Fibroblast of the aortic adventitia (primary cell): ENCODE measurements at regions not wholly inside any gene's neighbourhood (a gene's known extent, or its start where the extent isn't known, plus 50 kb on each side); places are given as distances from the start of the nearest gene placed in this dataset.

Experiments
- DNase-seq: peaks from one replicate; pipeline ENCODE4 v3.0.0-alpha.2; 2010; ENCODE audit warnings: low read depth
- H3K4me3 ChIP-seq: 2 replicates; pipeline ENCODE4 v1.5.1; 2011; ENCODE audit warnings: low read depth, mild to moderate bottlenecking, control low read depth, low read length, moderate library complexity
- TF ChIP-seq, protein P1 (sequence below): IDR thresholded peaks from 2 replicates; pipeline ENCODE4 v1.5.1; 2011; ENCODE audit warnings: mild to moderate bottlenecking, low read length, control low read depth, inconsistent platforms; ENCODE audit not compliant: insufficient read depth

DNA sequence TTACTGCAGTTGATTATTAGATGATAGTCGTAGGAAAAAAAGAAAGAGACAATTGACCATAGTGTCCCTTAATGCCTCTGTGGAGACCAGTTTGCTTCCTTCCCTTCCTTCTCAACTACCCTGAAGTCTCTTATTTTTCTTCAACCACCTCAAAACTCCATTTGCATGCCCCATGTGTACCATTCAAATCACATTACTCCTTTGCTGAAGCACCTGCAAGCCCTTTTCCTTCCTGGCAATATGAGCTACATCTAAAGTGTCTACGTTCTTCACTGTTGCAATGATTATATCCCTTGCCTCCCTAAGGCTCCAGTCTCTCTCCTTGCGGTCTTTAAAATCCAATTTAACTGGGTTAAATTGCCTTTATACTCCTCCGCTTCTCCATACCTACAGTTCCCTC, 867.4 kb upstream of the API5 start:
- TF ChIP-seq, protein P1, sequence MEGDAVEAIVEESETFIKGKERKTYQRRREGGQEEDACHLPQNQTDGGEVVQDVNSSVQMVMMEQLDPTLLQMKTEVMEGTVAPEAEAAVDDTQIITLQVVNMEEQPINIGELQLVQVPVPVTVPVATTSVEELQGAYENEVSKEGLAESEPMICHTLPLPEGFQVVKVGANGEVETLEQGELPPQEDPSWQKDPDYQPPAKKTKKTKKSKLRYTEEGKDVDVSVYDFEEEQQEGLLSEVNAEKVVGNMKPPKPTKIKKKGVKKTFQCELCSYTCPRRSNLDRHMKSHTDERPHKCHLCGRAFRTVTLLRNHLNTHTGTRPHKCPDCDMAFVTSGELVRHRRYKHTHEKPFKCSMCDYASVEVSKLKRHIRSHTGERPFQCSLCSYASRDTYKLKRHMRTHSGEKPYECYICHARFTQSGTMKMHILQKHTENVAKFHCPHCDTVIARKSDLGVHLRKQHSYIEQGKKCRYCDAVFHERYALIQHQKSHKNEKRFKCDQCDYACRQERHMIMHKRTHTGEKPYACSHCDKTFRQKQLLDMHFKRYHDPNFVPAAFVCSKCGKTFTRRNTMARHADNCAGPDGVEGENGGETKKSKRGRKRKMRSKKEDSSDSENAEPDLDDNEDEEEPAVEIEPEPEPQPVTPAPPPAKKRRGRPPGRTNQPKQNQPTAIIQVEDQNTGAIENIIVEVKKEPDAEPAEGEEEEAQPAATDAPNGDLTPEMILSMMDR = no peak
- DNase-seq = no peak

DNA sequence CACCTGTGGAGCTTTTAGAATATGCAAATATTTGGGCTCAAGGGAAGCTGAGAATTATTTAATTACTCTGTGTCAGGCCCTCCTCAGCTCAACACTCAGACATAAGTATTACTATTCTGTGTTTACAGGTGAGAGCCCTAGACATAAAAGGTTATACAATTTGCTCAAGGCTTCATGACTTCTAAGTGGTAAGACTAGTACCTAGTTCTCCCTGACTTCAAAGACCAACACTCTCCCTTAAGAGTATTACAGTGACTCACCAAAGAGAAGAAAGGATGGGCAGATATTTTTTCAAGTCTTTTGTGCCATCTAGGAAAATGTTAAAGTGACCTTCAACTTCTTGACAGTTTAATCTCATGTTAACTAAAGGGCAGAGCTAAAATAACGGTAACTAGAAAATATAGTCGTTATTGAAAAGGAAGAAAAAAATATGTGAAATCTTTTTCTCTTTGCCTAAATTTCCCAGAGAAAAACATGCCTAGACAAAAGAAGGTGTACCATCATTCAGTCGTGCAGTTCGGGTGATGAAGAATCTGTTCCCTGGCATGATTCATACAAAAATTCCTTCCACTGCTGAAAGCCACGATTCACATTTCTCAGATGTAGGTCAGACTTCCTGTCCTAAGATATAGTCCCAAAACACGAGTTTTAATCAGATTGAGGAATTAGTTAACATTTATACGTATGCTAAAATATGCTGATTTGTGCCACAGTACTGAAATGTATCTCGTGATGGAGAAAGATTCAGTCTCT, 849.1 kb upstream of the API5 start:
- no peak overlapping the region for H3K4me3 ChIP-seq
- DNase-seq = peak; percentile 10
- TF ChIP-seq, protein P1 = no peak

More for the DNA sequence above, 867.4 kb upstream of the API5 start:
- H3K4me3 ChIP-seq = no peak overlapping the region

DNA sequence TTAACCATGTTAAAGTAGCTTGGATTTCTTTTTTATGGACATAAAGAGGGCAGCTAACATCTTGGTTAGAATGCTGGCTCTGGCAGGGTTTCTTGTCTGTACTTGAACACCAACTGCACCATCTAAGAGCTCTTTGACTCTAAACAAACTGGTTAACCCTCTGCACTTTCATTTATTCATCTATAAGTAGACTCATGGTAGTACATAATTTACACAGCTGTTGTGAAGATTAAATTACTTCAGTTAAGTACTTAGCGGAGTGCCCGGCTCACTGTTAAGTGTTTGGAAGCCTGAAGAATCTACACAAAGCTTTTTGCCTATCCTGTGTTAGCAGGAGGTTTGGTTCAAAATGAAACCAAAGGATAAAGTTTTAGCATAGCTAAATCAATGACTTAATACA, 846.2 kb upstream of the API5 start:
- H3K4me3 ChIP-seq = no peak overlapping the region
- no peak for DNase-seq

DNA sequence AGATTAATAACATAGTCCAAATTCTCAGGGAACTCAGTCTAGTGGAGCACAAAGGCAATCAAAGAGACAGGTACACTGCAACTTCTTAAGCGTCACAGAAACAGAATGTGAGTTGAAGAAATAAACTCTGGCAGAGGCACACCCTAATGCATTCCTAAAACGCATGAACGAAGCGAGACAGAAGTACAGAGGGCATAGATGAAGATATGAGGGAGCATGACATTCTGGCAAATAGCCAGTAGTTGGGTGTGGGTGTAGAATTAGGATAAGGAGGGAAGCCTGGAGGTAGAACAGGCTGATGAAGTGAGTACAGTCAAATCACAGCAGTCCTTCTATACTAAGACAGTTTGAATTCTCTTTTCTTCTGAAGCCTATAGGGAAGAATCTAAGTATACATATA, 838.7 kb upstream of the API5 start:
- H3K4me3 ChIP-seq = no peak overlapping the region
- no peak for DNase-seq
- TF ChIP-seq, protein P1 = no peak

More for the DNA sequence above, 846.2 kb upstream of the API5 start:
- TF ChIP-seq, protein P1 = no peak

DNA sequence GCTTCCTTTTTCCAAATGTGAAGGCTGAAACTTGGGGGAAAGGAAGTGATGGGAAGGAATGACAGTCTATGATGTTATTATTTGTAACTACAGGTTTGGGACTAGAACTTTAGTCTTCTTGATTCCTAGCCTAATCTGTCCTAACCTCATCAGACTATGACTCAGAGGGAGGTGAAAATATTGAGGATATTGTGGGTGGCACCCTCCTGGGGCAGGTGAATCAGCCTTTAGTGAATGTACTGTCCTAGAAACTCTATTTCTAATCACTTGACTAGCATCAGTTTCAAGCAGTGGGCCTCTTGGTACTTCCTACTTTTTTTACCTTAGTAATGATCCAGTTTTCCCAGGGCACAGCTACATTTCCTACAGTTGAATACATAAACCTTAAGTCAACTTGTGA, 829.0 kb upstream of the API5 start:
- H3K4me3 ChIP-seq = no peak overlapping the region
- TF ChIP-seq, protein P1 = no peak
- no peak for DNase-seq

DNA sequence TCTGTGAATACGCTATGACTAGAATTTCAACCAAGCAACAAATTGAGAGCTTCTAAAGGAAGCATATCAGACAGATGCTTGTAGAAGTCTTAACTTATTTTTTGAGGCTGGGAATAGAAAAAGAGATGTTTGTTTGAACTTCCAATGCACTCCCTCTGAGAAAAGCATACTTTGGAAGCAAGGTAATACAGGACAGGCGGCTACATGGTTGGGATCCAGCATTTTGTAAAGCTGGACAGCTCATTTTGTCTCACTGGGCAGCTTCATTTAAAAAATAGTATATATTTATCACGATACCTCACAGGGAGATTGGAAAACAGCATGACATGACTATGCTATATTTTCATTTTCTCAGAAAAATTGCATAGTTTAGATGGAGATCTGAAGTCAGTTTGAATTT, 821.3 kb upstream of the API5 start:
- no peak overlapping the region for H3K4me3 ChIP-seq
- TF ChIP-seq, protein P1 = no peak
- no peak for DNase-seq

DNA sequence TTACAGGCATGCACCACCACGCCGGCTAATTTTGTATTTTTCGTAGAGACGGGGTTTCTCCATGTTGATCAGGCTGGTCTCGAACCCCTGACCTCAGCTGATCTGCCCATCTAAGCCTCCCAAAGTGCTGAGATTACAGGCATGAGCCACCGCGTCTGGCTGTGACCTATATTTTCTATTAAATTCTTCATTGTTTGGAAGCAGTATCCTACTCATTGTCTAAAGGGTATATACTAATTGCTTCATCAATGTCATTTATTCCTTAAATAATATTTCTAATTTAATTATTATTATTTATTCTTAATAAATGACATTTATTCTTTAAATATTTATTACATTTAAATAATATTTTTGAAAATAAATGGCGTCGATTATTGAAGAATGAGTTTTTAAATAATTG, 817.3 kb upstream of the API5 start:
- TF ChIP-seq, protein P1 = no peak
- no peak for DNase-seq
- no peak overlapping the region for H3K4me3 ChIP-seq
